GM19395 (cell line): ENCODE measurements at regions not wholly inside any gene's neighbourhood (a gene's known extent, or its start where the extent isn't known, plus 50 kb on each side); places are given as distances from the start of the nearest gene placed in this dataset.
"Not testable (repeated sequence)": the region's sequence is repeated elsewhere in the genome, so short reads cannot be mapped to it uniquely, and the experiment has no call there.

Experiments used
- ATAC-seq: cut with Tn5 transposase; IDR thresholded peaks from one replicate; pipeline ENCODE4 v1.9.1; 2021; ENCODE audit warnings: mild to moderate bottlenecking, moderate library complexity; ENCODE audit not compliant: unreplicated experiment

- ATAC-seq = no peak
Measured at GRCh38 chr1:30028939-30029338, 694.4 kb downstream of the MATN1 start.

DNA sequence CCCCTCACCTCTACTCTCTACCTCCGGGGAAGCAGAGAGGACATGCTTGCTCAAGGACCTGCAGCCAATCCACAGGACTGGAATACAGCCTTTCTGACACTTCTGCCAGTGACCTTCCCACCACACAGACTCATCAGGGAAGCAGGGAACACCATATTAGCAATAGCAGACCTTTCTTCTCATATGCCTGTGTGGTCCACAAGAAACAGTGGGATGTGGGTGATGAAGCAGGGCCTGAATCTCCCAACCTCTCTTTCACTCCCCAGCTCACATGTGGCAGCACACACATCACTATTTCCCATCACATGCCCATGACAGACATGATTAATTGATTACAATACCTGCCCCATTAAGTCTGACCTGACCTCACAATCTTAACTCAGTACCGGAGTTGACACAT, 695.1 kb downstream of the MATN1 start:
- no peak for ATAC-seq

DNA sequence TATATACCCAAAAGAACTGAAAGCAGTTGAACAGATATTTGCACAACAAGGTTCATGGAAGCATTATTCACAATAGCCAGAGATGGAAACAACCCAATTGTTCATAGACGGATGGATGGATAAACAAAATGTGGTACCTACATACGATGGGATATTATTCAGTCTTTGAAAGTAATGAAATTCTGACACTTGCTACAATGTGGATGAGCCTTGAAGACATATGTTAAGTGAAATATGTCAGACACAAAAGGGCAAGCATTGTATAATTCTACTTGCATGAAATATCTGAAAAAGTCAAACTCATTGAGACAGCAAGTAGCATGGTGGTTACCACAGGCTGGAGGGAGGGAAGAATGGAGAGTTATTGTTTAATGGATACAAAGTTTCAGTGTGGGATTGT, 696.1 kb downstream of the MATN1 start:
- no peak for ATAC-seq

GRCh38 chr1:30024411-30025195, 698.8 kb downstream of the MATN1 start:
- ATAC-seq = no peak

GRCh38 chr1:30023339-30024022, 699.9 kb downstream of the MATN1 start:
- no peak for ATAC-seq

DNA sequence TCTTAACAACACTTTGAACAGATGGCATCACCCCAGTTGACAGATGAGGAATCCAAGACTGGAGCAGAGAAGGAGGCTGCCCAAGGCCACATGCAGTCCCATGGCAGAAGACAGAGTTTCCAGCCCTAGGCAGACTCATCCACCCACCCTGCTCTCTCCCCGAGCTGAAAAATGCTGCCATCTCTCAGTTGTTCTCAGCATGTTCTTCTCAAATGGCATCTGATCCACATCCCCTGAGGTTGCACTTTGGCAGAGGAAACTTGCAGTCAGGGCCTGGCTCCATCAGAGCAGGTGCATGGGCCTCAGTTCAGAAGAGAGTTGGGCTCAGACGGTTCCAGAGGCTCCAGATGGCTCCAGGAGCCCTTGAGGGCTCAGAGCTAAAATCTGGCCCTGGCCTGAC, 709.4 kb downstream of the MATN1 start:
- no peak for ATAC-seq

GRCh38 chr1:30012455-30013440, 710.6 kb downstream of the MATN1 start:
- no peak for ATAC-seq

DNA sequence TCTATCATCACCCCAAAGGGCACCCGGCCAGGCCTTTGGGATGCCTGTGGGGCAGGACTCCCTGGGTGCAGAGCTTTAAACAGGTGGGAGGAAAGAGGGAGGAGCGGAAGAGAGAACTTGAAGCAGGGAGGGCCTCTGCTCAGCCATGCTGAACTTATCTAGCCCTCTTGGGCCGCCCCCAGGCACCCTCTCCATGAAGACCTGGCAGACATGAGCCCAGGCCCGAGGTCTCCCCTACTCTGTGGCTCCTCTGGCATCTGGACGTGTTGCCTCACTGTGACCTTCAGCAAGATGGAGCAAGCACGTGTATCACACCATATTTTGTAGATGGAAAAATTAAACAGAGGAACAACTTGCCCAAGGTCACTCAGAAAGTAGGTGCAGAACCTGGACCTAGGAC, 711.4 kb downstream of the MATN1 start:
- ATAC-seq = no peak

DNA sequence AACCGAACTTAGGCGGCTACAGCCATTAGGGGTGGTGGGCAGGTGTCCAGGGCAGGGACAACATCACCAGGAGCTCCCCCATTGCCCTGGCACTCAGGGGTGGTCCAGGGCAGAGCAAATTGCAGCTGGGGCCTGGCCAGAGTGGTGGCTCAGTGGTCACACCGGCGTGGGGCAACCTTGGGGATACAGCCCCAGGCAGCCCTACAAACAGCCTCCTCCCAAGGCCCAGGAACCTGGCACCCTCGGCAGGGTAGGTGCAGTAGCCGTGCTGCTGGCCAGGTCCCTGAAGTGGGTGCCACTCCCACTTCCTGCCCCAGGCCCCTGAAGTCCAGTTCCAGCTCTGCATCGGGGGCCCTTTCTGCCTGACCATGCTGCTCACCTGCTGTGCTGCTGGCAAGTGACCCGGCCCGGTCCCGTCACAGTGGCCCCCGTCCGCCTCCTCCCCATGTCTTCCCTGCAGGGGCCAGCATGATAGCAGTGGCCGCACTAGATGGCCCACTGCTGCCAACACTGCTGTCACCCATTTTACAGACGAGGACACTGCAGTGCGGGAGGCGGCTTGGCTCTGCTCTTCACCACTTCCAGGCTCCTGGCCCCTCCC, 712.8 kb downstream of the MATN1 start:
- ATAC-seq = no peak

DNA sequence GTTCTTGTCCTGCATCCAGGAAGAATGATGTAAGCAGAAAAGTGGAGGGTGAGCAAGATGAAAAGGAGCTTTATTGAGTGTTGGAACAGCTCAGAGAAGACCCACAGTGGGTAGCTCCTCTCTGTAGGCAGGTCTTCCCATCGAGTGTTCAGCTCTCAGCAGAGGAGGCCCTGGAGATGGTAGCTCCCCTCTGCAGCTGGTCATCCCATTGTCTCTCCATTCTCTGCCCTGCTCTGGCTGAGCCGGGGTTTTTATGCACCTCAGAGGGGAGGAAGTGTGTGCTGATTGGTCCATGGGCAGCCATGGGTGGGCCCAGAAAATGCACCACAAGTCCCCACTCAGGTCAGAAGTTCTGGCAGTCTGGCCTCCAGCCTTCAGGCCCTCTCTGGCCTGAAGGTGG, 713.7 kb downstream of the MATN1 start:
- ATAC-seq = no peak

- no peak for ATAC-seq
Measured at GRCh38 chr1:30008998-30009657, 714.3 kb downstream of the MATN1 start.

DNA sequence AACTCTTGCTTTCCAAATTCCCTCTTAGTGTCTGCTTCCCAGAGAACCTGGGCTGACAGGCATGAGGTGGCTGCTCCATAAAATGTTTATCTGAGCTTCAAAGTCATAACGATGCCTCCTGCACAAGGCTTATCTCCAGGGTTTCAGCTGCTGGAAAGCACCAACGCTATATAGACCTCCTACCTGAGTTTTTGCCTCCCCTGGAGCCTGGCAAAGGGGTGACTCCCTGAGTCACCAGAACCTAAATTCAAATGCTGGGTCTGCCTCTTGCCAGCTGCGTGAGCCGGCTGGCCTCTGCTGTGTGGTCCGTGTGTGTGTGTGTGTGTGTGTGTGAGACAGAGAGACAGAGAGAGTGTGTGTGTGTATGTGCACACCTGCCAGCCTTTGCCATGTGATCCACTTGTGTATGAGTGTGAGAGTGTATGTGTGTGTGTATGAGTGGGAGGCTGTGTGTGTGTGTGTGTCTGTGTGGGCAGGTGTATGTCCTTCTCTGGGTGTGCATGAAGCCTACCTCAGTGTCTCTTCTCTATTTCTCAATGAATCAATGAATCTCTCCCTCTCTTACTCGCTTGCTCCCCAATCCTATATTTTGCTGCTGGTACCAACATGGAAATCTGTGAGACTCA, 714.9 kb downstream of the MATN1 start:
- ATAC-seq = no peak

- no peak for ATAC-seq
Measured at GRCh38 chr1:30005972-30006619, 717.3 kb downstream of the MATN1 start.

DNA sequence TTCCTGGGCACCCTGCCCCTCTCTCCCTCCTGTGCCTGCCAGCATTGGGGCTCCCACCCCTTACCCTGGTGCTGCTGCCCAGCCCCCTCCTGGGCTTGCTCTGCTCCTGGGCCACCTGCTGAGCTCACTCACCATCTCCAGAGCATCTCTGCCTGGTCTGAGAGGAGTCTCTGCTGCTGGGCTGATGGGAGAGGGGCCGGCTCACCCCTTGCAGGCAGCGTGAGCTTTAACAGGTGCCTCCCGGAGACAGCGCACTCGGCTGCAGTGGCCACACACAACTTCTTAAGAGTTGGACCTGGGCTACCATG, 721.7 kb downstream of the MATN1 start:
- ATAC-seq = no peak

DNA sequence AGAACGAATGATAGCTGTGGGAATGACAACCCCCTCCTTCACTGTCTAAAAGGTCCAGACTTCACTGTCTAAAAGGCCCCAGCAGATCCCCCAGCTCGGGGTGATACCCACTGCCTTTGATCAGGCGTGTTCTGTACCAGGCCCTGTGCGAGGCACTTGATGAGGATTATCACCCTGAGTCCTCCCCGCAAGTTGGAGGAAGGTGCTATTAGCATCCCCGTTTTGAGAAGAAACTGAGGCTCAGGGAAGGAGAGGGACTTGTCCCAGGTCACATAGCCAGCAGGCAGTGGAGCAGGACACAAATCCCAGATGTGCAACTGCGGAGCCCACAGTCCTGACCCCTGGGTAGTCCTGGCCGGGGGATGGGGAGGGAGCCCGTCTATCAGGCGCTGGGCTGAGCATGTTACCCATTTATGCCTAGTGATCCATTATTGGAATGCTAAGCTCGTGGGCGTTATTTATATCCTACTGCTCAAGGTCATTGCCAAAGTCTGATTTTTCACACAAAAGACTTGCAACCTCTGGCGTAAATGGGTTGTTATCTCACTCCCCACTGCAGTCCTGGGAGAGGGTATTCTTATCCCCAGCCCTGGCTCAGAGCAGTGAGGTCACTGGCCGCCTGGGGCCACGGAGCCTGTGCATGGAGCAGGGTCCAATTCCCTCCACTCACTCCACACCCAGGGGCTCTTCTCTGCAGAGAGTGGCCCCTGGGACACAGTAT, 722.2 kb downstream of the MATN1 start:
- no peak for ATAC-seq

DNA sequence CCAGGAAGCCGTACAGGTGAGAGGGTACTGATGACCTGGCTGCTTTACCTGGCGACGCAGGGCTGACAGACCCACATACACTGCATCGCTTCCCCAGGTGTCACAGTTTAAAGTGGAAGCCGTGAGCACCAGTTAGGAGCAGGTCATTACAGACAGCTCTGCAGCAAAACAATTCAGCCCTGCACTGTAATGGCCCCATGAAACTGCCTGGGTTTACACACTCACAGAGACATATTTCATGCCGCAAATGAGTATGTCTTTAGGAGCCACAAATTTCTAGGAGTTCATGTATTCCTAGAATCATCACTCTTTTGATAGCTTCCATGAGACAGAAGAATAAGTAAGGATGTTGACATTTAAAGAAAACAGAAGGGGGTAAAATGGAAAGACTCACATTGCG, 723.1 kb downstream of the MATN1 start:
- ATAC-seq = no peak

DNA sequence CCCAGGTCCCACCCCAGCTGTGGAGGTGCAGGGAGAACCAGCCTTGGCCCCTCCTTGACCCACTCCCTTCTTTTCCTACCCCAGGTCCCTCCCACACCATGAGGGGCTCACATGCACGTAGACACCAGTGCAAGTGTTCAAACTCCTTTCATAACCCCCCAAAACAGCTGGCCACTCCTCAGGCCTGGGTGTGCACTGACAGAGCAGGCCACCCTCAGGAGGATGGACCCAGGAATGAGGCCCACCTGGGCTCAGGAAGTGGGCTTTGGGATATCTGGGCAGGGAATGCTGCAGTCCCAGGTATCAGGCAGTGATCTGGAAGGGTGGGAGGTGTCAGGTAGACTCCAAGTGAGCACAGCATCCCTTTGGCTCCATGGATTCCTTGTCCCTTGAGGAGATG, 723.8 kb downstream of the MATN1 start:
- no peak for ATAC-seq

GRCh38 chr1:29998686-29999085, 724.7 kb downstream of the MATN1 start:
- ATAC-seq = no peak

GRCh38 chr1:29997818-29998217, 725.6 kb downstream of the MATN1 start:
- ATAC-seq = not testable (repeated sequence)
